GM19238 (cell line): ENCODE measurements at regions not wholly inside any gene's neighbourhood (a gene's known extent, or its start where the extent isn't known, plus 50 kb on each side); places are given as distances from the start of the nearest gene placed in this dataset.

Experiments
- DNase-seq: peaks from one replicate; pipeline ENCODE4 v3.0.0; 2011; ENCODE audit warnings: low spot score; ENCODE audit not compliant: insufficient read length

GRCh38 chr4:24419181-24420034 lies 164.9 kb downstream of the DHX15 start:
- DNase-seq: peak; percentile 42

DNA sequence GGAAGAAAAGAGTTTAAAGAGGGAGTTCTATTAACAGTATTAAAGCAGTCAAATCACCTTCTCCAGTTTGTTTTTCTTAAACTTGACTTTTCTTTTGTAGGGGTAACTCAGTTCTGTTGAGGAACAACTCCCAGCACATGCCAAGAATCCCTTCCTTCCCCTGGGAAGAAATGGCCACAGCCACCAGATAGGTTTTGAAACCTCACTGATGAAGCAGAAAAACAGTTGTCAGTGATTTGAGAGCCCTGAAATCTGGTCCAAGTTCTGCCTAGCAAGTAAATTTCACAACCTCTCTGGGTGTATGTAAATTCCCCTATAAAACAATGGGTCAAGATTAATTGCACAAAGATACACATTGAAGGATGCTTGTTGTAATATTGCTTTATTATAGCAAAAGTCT lies 167.1 kb downstream of the DHX15 start:
- no peak for DNase-seq

- no peak for DNase-seq
Measured at GRCh38 chr4:24416293-24416692, 168.1 kb downstream of the DHX15 start.

- no peak for DNase-seq
Measured at GRCh38 chr4:24413311-24413784, 171.0 kb downstream of the DHX15 start.

GRCh38 chr4:24411806-24412205 lies 172.5 kb downstream of the DHX15 start:
- DNase-seq: no peak

- no peak for DNase-seq
Measured at GRCh38 chr4:24411299-24411698, 173.1 kb downstream of the DHX15 start.

DNA sequence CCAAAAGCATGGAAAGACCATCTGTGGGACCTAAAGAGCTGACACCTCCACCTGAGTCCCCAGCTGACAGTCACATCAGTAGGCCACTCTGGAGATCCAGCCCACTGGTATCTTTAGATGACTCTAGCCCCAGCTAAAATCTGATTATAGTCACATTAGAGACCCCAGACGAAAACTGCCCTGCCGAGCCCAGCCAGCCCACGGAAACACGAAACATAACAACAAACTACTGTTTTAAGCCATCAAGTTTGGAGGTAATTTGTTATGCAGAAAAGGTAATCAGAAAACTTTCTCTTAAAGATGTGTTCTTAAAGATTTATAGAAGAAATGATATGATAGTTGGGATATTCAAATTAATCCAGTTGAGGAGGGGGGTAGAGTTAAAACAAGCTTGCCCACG lies 175.7 kb downstream of the DHX15 start:
- DNase-seq: no peak

- DNase-seq: no peak
Measured at GRCh38 chr4:24405926-24406325, 178.4 kb downstream of the DHX15 start.

- no peak for DNase-seq
Measured at GRCh38 chr4:24405341-24405740, 179.0 kb downstream of the DHX15 start.

GRCh38 chr4:24404281-24404680 lies 180.1 kb downstream of the DHX15 start:
- DNase-seq: no peak

DNA sequence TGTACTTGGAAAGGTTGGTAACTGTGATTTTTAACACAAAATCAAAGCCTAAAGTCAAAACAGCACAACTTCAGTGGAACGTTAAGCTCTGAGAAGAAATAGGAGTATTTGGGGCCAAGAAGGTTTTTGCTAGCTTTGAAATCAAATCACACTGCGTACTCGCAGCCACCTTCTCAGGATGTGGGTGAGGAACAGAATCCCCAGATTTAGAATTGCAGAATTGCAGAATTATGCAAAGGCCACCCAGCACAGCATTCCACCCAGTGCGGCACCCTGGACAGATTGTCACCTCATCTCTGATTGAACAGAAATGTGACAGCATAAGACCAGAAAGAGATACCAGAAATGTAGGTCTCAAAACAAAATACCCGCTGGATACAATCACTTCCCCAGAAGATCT lies 181.1 kb downstream of the DHX15 start:
- DNase-seq: no peak

- DNase-seq: no peak
Measured at GRCh38 chr4:24400537-24400936, 183.8 kb downstream of the DHX15 start.

DNA sequence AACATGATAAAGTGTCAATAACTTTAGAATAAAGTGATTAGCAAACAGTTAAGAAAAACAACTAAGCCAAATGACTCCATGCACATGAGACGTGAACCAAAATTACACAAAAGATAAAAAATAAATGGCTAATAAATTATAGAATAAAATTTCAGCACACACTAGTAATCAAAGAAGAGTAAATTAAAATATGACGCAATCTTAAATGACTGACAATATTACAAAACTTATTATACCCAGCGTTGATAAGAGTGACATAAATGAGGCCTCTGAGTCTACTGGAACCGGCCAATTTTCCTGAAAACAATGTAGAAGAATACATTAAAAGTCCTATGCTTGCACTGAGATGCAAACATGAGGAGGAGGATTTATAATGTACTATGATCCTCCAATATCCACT lies 187.4 kb downstream of the DHX15 start:
- no peak for DNase-seq

DNA sequence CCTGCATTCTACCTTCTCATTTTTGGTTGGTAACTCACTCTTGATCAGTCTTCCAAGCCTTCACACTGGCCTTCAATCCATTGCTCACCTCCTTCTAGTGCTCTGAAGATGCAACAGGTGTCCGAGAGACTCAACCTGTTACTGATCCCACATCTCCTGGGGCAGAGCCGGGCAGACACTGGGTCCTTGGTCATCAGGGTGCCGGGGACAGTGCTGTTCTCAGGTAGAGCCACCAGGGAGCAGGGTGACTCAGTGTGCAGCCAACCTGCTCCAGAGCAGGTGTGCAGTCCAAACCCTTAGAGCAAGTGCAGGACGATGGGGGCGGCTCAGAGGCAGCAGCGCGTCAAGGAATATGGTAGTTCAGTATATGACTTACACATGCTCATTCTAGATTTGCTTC lies 188.4 kb downstream of the DHX15 start:
- DNase-seq: no peak

DNA sequence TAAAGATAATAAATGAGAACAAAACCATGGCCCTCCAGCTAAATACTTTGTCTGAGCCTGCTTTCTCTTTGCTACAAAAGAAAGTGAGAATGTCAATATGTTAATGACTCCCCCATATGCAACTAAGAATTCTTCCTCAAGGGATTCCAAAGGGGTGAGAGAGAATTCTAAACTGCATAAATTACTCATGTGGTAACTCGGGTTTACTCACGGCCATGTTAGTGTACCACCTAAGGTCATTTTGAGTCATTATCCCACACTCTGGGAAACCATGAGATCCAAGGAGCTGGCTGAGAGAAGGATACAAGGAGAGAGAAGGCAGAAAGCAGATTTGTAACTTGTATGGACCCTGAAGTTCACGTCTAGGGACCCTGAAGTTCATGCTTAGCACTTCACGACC lies 190.3 kb downstream of the DHX15 start:
- DNase-seq: no peak

- no peak for DNase-seq
Measured at GRCh38 chr4:24392613-24393012, 191.7 kb downstream of the DHX15 start.

DNA sequence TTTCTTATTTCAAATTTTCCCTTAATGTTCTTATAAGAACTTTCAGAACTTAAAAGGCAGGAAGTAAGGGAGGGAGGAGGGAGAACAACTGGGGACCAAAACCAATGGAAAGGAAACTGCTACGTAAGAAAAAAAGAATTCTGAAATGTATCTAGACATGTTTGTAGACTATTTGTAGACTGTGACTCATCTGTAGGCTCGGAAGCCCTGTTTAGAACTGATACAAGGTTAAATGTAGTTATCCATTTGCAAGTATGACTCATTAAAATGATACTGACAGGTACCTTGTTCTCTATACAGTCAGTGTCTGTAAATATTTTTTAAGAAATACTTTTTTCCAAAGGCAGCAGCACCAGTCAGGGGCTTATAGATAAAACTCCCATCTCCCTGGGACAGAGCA lies 202.0 kb downstream of the DHX15 start:
- DNase-seq: no peak

GRCh38 chr4:24380957-24381665 lies 203.2 kb downstream of the DHX15 start:
- no peak for DNase-seq

GRCh38 chr4:24373704-24374103 lies 210.7 kb downstream of the DHX15 start:
- no peak for DNase-seq

DNA sequence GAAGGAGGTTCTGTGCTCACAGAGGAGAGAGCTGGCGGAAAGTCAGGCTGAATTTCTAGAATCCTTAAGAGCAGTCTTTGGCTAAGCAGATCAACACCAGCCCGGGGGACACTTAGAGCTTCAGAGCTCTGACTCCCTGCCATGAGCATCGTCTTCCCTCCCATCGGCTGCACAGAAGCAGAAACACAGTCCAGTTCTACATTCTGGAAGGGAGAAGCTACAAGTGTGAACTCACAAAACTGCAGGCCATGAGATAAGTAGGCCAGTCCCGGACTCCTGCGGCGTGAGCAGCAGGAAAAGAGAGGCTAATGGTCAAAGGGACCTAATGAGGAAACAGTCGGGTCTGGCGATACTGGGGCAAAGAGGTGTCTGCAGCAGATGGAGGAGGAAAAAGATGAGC lies 211.5 kb downstream of the DHX15 start:
- DNase-seq: no peak

- DNase-seq: no peak
Measured at GRCh38 chr4:24372341-24372740, 212.0 kb downstream of the DHX15 start.

DNA sequence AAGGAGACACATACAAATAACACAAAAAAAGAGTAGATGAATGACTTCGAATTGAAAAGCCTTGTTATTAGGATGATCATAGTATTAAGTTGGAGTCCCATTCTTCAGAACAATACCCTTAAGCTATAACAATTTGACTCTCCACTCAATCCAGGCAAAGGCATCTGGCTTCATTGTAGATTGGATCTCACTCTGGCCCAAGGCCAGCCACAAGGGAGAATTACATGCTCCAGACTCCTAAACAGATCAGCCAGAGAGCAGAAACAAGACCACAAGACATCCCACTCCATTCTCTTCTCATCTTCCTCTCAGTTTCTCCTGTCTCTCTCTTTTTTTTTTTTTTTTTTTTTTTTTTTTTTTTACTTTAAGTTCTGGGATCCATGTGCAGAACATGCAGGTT lies 213.9 kb downstream of the DHX15 start:
- DNase-seq: no peak
